HepG2 (cell line): ENCODE measurements at regions not wholly inside any gene's neighbourhood (a gene's known extent, or its start where the extent isn't known, plus 50 kb on each side); places are given as distances from the start of the nearest gene placed in this dataset.

Source experiments
- ATAC-seq: fragments of 200-7000 bp; cut with Tn5 transposase; 3 replicates; pipeline ENCODE4 v1.9.1; 2020; ENCODE audit warnings: mild to moderate bottlenecking, moderate library complexity
- BruUV-seq: library from RNA; stranded (reverse); fragments of 400-500 nt; replicated peaks from 2 replicates; lab custom pipeline; 2021; lab: Mats Ljungman, UMichigan
- CTCF ChIA-PET: fragments of 300-600 bp; formaldehyde crosslinking; extraction: SDS; loops from one replicate; lab custom pipeline; 2021; ENCODE audit warnings: low total read pairs, inconsistent platforms, low intra/inter-chr PET ratio; lab: Yijun Ruan, JAX
- POLR2A ChIA-PET: fragments of 350-600 bp; sonication (Branson Sonifier 250); formaldehyde crosslinking; loops from one replicate; lab custom pipeline; 2020; ENCODE audit warnings: antibody characterized with exemption, inconsistent platforms; lab: Yijun Ruan, JAX
- DNase-seq: peaks from one replicate; pipeline ENCODE4 v3.0.0-alpha.2; 2015; ENCODE audit warnings: low spot score
- FAIRE-seq: peaks from 3 replicates; lab custom pipeline; 2011; peaks lifted over from hg19 to GRCh38; lab: Jason Lieb, UNC
- H2AFZ ChIP-seq: one replicate; pipeline ENCODE4 v1.6.1; 2011; ENCODE audit warnings: low read length, inconsistent platforms
- H3K27ac ChIP-seq: fragments of 300-600 bp; 3 replicates; pipeline ENCODE4 v1.8.0; 2011; ENCODE audit warnings: mixed run types, mild to moderate bottlenecking, mixed read lengths, low read length, inconsistent platforms; ENCODE audit not compliant: insufficient read depth; ENCODE audit errors: extremely low read length
- H3K27me3 ChIP-seq, 2 experiments: fragments of 200-600 bp in 1 of 2; 2 replicates in 1 of 2; 3 replicates in 1 of 2; pipeline versions ENCODE4 v1.6.0 to v1.8.0; 2011; ENCODE audit warnings: low read length in 2 of 2, mild to moderate bottlenecking in 2 of 2, moderate library complexity in 2 of 2, inconsistent platforms in 1 of 2; ENCODE audit not compliant: insufficient read depth in 2 of 2, control insufficient read depth in 1 of 2
- H3K36me3 ChIP-seq, 2 experiments: fragments of 200-600 bp in 1 of 2; replicated peaks in 1 of 2; 2 replicates in 1 of 2; 3 replicates in 1 of 2; pipeline versions ENCODE4 v1.5.1 to v1.8.0; 2011; ENCODE audit warnings: low read length in 2 of 2, inconsistent platforms in 1 of 2; ENCODE audit not compliant: insufficient read depth in 2 of 2, control insufficient read depth in 1 of 2
- H3K4me1 ChIP-seq: 2 replicates; pipeline ENCODE4 v1.5.1; 2012; ENCODE audit warnings: low read length, inconsistent platforms; ENCODE audit not compliant: insufficient read depth
- H3K4me2 ChIP-seq: 2 replicates; pipeline ENCODE4 v1.6.0; 2011; ENCODE audit warnings: low read depth, low read length, inconsistent platforms
- H3K4me3 ChIP-seq, 3 experiments: fragments of 200-600 bp in 1 of 3; sonication (generic), shearing (Covaris generic) in 1 of 3; replicated peaks in 1 of 3; 2 replicates each; pipeline ENCODE4 v1.5.1; 2011 to 2016; ENCODE audit warnings: low read length in 3 of 3, inconsistent platforms in 2 of 3, low read depth in 2 of 3, mild to moderate bottlenecking in 2 of 3, control low read depth in 1 of 3, mixed read lengths in 1 of 3; ENCODE audit not compliant: insufficient read depth in 1 of 3
- H3K79me2 ChIP-seq: one replicate; pipeline ENCODE4 v1.6.1; 2011; ENCODE audit warnings: low read length, inconsistent platforms; ENCODE audit not compliant: insufficient read depth
- H3K9ac ChIP-seq: 2 replicates; pipeline ENCODE4 v1.6.0; 2011; ENCODE audit warnings: mild to moderate bottlenecking, low read depth, low read length, inconsistent platforms; ENCODE audit not compliant: insufficient read depth
- H3K9me3 ChIP-seq: 2 replicates; pipeline ENCODE4 v1.5.1; 2012; ENCODE audit warnings: mild to moderate bottlenecking, low read length
- H4K20me1 ChIP-seq: 2 replicates; pipeline ENCODE4 v1.6.0; 2011; ENCODE audit warnings: inconsistent platforms, mild to moderate bottlenecking, low read length, moderate library complexity; ENCODE audit not compliant: insufficient read depth
- BRD4 ChIP-seq: sonication (generic); formaldehyde crosslinking; IDR thresholded peaks from 2 replicates; pipeline ENCODE4 v1.4.0; 2020; ENCODE audit warnings: missing genetic modification reagents
- DMAP1 ChIP-seq: IDR thresholded peaks from 2 replicates; pipeline ENCODE4 v1.6.1; 2016
- HMGA1 ChIP-seq: sonication (generic); formaldehyde crosslinking; conservative IDR thresholded peaks from 2 replicates; pipeline ENCODE4 v1.4.0; 2020; ENCODE audit warnings: missing genetic modification reagents
- KLF12 ChIP-seq: sonication (generic); formaldehyde crosslinking; IDR thresholded peaks from 2 replicates; pipeline ENCODE4 v1.4.0; 2020; ENCODE audit warnings: missing genetic modification reagents, borderline replicate concordance
- MAFF ChIP-seq: IDR thresholded peaks from 2 replicates; pipeline ENCODE4 v1.6.1; 2011; ENCODE audit warnings: low read depth, low read length, improper control_type of control experiment
- NONO ChIP-seq, 2 experiments: fragments of 450-650 bp in 1 of 2; sonication (generic) in 1 of 2; formaldehyde crosslinking in 1 of 2; IDR thresholded peaks in 1 of 2; conservative IDR thresholded peaks in 1 of 2; 2 replicates each; pipeline versions ENCODE4 v1.6.1 to v1.8.0; 2017 to 2022; ENCODE audit warnings: mild to moderate bottlenecking in 1 of 2, missing genetic modification reagents in 1 of 2, moderate library complexity in 1 of 2
- SPEN ChIP-seq: sonication (generic); formaldehyde crosslinking; IDR thresholded peaks from 2 replicates; pipeline ENCODE4 v1.5.1; 2020; ENCODE audit warnings: low read depth, mild to moderate bottlenecking, missing genetic modification reagents
- TBL1XR1 ChIP-seq: fragments of 150-350 bp; IDR thresholded peaks from 2 replicates; pipeline ENCODE4 v1.6.1; 2014; ENCODE audit warnings: borderline replicate concordance, low read length; ENCODE audit not compliant: partially characterized antibody
- ZNF224 ChIP-seq: sonication (generic); formaldehyde crosslinking; IDR thresholded peaks from 2 replicates; pipeline ENCODE4 v1.5.0; 2020; ENCODE audit warnings: mild to moderate bottlenecking, missing genetic modification reagents
- ZNF326 ChIP-seq: sonication (generic); formaldehyde crosslinking; IDR thresholded peaks from 2 replicates; pipeline ENCODE4 v1.4.0; 2020; ENCODE audit warnings: missing genetic modification reagents, borderline replicate concordance
- ZNF33B ChIP-seq: sonication (generic); formaldehyde crosslinking; IDR thresholded peaks from 2 replicates; pipeline ENCODE4 v1.5.1; 2020; ENCODE audit warnings: mild to moderate bottlenecking, missing genetic modification reagents
- WGBS: methylation state at CpG from one replicate; pipeline ENCODE4 v1.1.6; 2017; ENCODE audit warnings: low lambda C conversion rate; 5-methylcytosine and 5-hydroxymethylcytosine counted together
- in situ Hi-C: cut with HindIII; loops from 2 replicates; pipeline ENCODE4 v1.10.0; 2017; ENCODE audit warnings: low pct_unique_long_range_greater_than_20kb; ENCODE audit not compliant: extremely low pct_ligation_motif_present
- intact Hi-C: fragments of 100-400 bp; cut with micrococcal nuclease; formaldehyde crosslinking; loops from one replicate; pipeline ENCODE4 v1.10.0; 2022; ENCODE audit not compliant: unreplicated experiment
- TF ChIP-seq, protein P1 (sequence below): sonication (generic); formaldehyde crosslinking; conservative IDR thresholded peaks from 2 replicates; pipeline ENCODE4 v1.8.1; 2023; ENCODE audit warnings: missing genetic modification reagents

DNA sequence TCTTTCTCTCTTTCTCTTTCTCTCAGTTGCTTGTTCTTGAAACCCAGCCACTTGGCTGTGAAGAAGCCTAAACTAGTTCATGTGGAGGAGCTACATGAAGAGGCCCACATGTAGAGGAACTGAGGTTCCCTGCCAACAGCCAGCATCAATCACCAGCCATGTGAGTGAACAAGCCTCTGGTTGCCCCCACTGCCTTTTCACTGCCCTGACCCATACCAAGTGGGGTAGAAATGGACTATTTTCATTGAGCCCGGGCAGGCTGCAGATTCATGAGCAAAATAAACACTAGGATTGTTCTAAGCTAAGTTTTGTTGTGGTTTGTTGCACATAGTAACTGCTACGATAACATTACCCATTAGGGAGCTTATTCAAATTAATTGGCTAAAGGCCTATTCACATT, 78.7 kb upstream of the FAM216B start:
- ATAC-seq = no peak
- no peaks in the 10 kb centered on the region for H3K4me1 ChIP-seq
- no peak overlapping the region for H3K27ac ChIP-seq
- no peaks in the 10 kb centered on the region for H3K9me3 ChIP-seq
- no peak overlapping the region for H3K4me3 ChIP-seq
- no peaks in the 10 kb centered on the region for H3K36me3 ChIP-seq
- H2AFZ ChIP-seq = no peak overlapping the region
- TF ChIP-seq ZNF33B (CRISPR knock-in tag) = no peak
- TF ChIP-seq MAFF = no peak
- no peak for TF ChIP-seq SPEN (CRISPR knock-in tag)
- no peak for TF ChIP-seq BRD4 (CRISPR knock-in tag)
- no peak for TF ChIP-seq NONO (IDR thresholded peaks at IDR 0.05)
- TF ChIP-seq NONO (CRISPR knock-in tag; conservative IDR thresholded peaks at IDR 0.05) = no peak
- TF ChIP-seq KLF12 = no peak
- no peak for TF ChIP-seq DMAP1 (CRISPR knock-in tag)
- TF ChIP-seq, protein P1, sequence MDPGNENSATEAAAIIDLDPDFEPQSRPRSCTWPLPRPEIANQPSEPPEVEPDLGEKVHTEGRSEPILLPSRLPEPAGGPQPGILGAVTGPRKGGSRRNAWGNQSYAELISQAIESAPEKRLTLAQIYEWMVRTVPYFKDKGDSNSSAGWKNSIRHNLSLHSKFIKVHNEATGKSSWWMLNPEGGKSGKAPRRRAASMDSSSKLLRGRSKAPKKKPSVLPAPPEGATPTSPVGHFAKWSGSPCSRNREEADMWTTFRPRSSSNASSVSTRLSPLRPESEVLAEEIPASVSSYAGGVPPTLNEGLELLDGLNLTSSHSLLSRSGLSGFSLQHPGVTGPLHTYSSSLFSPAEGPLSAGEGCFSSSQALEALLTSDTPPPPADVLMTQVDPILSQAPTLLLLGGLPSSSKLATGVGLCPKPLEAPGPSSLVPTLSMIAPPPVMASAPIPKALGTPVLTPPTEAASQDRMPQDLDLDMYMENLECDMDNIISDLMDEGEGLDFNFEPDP = no peak
- TF ChIP-seq HMGA1 = no peak
- TF ChIP-seq ZNF224 = no peak
- TF ChIP-seq TBL1XR1 = no peak
- TF ChIP-seq ZNF326 (CRISPR knock-in tag) = no peak
- H3K9ac ChIP-seq = no peak overlapping the region
- WGBS = 4% methylated on average over 2 of the region's 2 CpGs
- no peaks in the 10 kb centered on the region for H3K27me3 ChIP-seq
- no peak overlapping the region for H3K4me2 ChIP-seq
- CTCF ChIA-PET = no interaction called here
- in situ Hi-C loops = no loop called here
- no peak for FAIRE-seq
- BruUV-seq = no TSS peak
- DNase-seq = no peak
- intact Hi-C loops = no loop called here
- no peaks in the 10 kb centered on the region for H3K79me2 ChIP-seq
- POLR2A ChIA-PET = no interaction called here
- H4K20me1 ChIP-seq = no peaks in the 10 kb centered on the region
